Stimulated activated effector memory CD8-positive, alpha-beta T cell treated with anti-CD3 and anti-CD28 coated beads, Interleukin-12 subunit alpha, Interleukin-12 subunit beta, amount 100 ng/mL, for 72 hours (primary cell): ENCODE measurements at regions not wholly inside any gene's neighbourhood (a gene's known extent, or its start where the extent isn't known, plus 50 kb on each side); places are given as distances from the start of the nearest gene placed in this dataset.
"Not testable (repeated sequence)": the region's sequence is repeated elsewhere in the genome, so short reads cannot be mapped to it uniquely, and the experiment has no call there.

Experiments used
- ATAC-seq: fragments of 150-1000 bp; cut with Tn5 transposase; 2 replicates; pipeline ENCODE4 v1.10.0; 2021
- DNase-seq, 2 donors: peaks; one replicate each; pipeline ENCODE4 v3.0.0; 2021 to 2022; ENCODE audit warnings: low spot score in 2 of 2
- H3K27ac Mint-ChIP-seq: one replicate; pipeline ENCODE4 v1.8.0; 2022; ENCODE audit warnings: mild to moderate bottlenecking, mixed read lengths
- H3K36me3 Mint-ChIP-seq: one replicate; pipeline ENCODE4 v1.8.0; 2022; ENCODE audit warnings: mild to moderate bottlenecking, mixed read lengths
- H3K4me1 Mint-ChIP-seq: one replicate; pipeline ENCODE4 v1.8.0; 2022; ENCODE audit warnings: mixed read lengths
- H3K4me3 Mint-ChIP-seq: one replicate; pipeline ENCODE4 v1.8.0; 2022; ENCODE audit warnings: mild to moderate bottlenecking, mixed read lengths
- H3K9me3 Mint-ChIP-seq: one replicate; pipeline ENCODE4 v1.8.0; 2022; ENCODE audit warnings: mixed read lengths

GRCh38 chr16:76676356-76676755 lies 399.2 kb downstream of the CNTNAP4 start:
- Mint-ChIP-seq H3K9me3 (peaks cover 8% of the 10 kb centered on the region), H3K36me3 (no peaks in the 10 kb centered on the region), H3K4me3 (no peak overlapping the region), H3K4me1 (no peaks in the 10 kb centered on the region), H3K27ac (no peak overlapping the region)
- ATAC-seq (no peak), DNase-seq (no peak)

GRCh38 chr16:76681296-76681695 lies 404.1 kb downstream of the CNTNAP4 start:
- H3K36me3 Mint-ChIP-seq, result no peaks in the 10 kb centered on the region
- H3K27ac Mint-ChIP-seq, result no peak overlapping the region
- DNase-seq (no peak), ATAC-seq (no peak)
- no peak overlapping the region for H3K4me3 Mint-ChIP-seq
- no peaks in the 10 kb centered on the region for H3K4me1 Mint-ChIP-seq
- H3K9me3 Mint-ChIP-seq, result peaks cover 14% of the 10 kb centered on the region

DNA sequence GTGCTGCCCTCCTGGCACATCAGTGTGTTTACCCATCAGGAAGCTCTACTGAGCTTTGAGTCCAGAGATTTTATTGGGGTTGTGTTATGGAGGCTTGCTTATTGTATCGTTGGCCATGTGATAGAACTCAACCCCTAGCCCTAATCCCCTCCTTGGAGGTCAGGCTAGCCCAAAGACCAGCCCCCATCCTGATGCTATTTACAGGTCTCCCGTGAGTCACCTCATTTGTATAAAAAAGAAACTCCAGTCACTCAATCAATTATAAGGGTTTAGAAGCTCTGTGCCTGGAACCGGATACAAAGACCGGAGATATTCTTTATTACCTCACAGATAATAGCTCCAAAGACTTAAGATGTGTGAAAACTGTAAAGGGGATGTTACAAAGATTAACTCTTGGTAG lies 405.9 kb downstream of the CNTNAP4 start:
- H3K4me1 Mint-ChIP-seq, result no peaks in the 10 kb centered on the region
- H3K9me3 Mint-ChIP-seq, result peaks cover 20% of the 10 kb centered on the region
- H3K4me3 Mint-ChIP-seq, result no peak overlapping the region
- no peaks in the 10 kb centered on the region for H3K36me3 Mint-ChIP-seq
- ATAC-seq, result no peak
- no peak overlapping the region for H3K27ac Mint-ChIP-seq
- no peak for DNase-seq

DNA sequence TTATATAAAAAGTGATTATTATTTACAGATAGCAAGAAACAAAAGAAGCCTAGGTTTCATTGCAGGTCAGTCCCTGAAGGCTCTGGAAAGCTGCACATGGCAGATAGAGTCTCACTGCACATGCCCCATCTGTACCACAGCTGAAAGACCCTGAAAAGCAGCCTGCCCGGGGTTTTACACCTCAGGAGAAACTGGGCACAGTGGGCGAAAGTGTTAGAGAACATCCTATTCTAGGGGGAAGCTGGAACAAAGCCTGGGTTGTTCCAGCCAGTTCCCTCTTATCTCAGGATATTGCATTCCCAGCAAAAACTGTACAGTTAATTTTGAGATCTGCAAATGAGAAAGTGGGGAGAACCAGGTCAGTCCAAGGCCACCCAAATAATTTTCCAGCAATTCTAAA lies 419.7 kb downstream of the CNTNAP4 start:
- H3K36me3 Mint-ChIP-seq, result no peaks in the 10 kb centered on the region

GRCh38 chr16:76705892-76706291 lies 428.7 kb downstream of the CNTNAP4 start:
- peaks cover 6% of the 10 kb centered on the region for H3K9me3 Mint-ChIP-seq
- ATAC-seq, result no peak

More for the DNA sequence above, 419.7 kb downstream of the CNTNAP4 start:
- ATAC-seq, result no peak
- peaks cover 14% of the 10 kb centered on the region for H3K9me3 Mint-ChIP-seq
- no peak overlapping the region for H3K4me3 Mint-ChIP-seq
- H3K27ac Mint-ChIP-seq, result no peak overlapping the region
- DNase-seq, result no peak
- H3K4me1 Mint-ChIP-seq, result no peaks in the 10 kb centered on the region

GRCh38 chr16:76713191-76713590 lies 436.0 kb downstream of the CNTNAP4 start:
- Mint-ChIP-seq H3K4me3 (no peak overlapping the region), H3K4me1 (no peaks in the 10 kb centered on the region), H3K9me3 (peaks cover 14% of the 10 kb centered on the region), H3K27ac (no peak overlapping the region), H3K36me3 (no peaks in the 10 kb centered on the region)
- no peak for ATAC-seq
- DNase-seq, result no peak

More at GRCh38 chr16:76705892-76706291, 428.7 kb downstream of the CNTNAP4 start:
- no peak for DNase-seq
- H3K27ac Mint-ChIP-seq, result no peak overlapping the region
- no peaks in the 10 kb centered on the region for H3K4me1 Mint-ChIP-seq
- no peak overlapping the region for H3K4me3 Mint-ChIP-seq
- H3K36me3 Mint-ChIP-seq, result no peaks in the 10 kb centered on the region

DNA sequence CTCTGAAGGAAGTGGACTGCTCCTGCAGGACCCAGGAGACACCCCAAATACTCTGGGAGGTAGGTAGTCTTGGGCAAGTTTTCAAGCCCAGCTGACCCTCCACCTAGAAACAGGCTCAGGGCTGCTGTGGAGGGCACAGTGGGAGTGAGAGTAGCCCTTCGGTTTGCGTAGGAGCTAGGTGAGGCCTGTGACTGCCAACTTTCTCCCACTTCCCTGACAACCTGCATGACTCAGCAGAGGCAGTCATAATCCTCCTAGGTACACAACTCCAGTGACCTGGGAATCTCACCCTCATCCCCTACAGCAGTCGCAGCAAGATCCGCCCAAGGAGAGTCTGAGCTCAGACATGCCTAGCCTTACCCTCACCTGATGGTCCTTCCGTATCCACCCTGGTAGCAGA lies 439.1 kb downstream of the CNTNAP4 start:
- H3K4me3 Mint-ChIP-seq, DNase-seq, H3K36me3 Mint-ChIP-seq, H3K27ac Mint-ChIP-seq, H3K4me1 Mint-ChIP-seq, ATAC-seq: not testable (repeated sequence)
- H3K9me3 Mint-ChIP-seq, result peaks cover 15% of the 10 kb centered on the region

- ATAC-seq, result no peak
- Mint-ChIP-seq H3K27ac (no peak overlapping the region), H3K36me3 (no peaks in the 10 kb centered on the region), H3K9me3 (peaks cover 14% of the 10 kb centered on the region), H3K4me3 (no peak overlapping the region), H3K4me1 (no peaks in the 10 kb centered on the region)
- DNase-seq, result no peak
Observed at GRCh38 chr16:76724181-76724580, 447.0 kb downstream of the CNTNAP4 start.

DNA sequence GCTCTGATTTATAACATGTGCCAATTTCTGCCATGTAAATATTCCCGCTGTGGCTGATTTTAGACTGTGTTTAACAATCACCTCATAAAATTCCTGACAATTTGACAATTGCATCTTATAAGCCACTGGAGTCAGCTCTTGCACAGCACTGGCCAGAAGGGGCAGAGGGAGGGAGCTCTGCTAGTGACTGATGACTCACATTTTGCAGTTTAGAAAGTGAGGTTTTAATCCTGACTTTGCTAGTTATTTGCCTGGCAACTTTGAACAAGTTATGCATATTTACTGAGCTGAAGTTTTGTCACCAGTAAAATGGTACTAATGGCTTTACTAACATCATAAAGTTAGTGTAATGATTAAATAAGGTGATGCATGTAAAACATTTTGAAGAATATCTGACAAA lies 452.3 kb downstream of the CNTNAP4 start:
- no peaks in the 10 kb centered on the region for H3K4me1 Mint-ChIP-seq
- no peak for ATAC-seq
- H3K9me3 Mint-ChIP-seq, result peaks cover 18% of the 10 kb centered on the region
- H3K4me3 Mint-ChIP-seq, result no peak overlapping the region
- no peaks in the 10 kb centered on the region for H3K36me3 Mint-ChIP-seq
- no peak overlapping the region for H3K27ac Mint-ChIP-seq
- DNase-seq, result no peak

GRCh38 chr16:76732894-76733293 lies 455.7 kb downstream of the CNTNAP4 start:
- Mint-ChIP-seq H3K36me3 (no peaks in the 10 kb centered on the region), H3K27ac (no peak overlapping the region), H3K9me3 (peaks cover 12% of the 10 kb centered on the region), H3K4me1 (no peaks in the 10 kb centered on the region), H3K4me3 (no peak overlapping the region)
- ATAC-seq, result no peak
- DNase-seq, result no peak

DNA sequence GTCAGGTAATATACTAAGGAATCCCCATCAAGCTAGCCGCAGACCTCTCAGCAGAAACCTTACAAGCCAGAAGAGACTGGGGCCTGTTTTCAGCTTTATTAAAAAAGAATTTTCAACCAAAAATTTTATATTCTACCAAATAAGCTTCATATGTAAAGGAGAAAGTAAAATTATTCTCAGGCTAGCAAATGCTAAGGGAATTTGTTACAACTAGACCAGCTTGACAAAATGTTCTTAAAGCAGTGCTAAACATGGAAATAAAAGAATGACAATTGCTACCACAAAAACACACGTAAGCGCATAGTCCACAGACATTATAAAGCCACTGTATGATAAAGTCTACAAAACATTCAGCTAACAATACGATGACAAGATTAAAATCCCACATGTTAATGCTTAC lies 449.4 kb upstream of the MON1B start:
- DNase-seq (no peak), ATAC-seq (no peak)
- Mint-ChIP-seq H3K4me3 (no peak overlapping the region), H3K36me3 (no peaks in the 10 kb centered on the region), H3K4me1 (no peaks in the 10 kb centered on the region), H3K9me3 (peaks cover 18% of the 10 kb centered on the region), H3K27ac (no peak overlapping the region)

DNA sequence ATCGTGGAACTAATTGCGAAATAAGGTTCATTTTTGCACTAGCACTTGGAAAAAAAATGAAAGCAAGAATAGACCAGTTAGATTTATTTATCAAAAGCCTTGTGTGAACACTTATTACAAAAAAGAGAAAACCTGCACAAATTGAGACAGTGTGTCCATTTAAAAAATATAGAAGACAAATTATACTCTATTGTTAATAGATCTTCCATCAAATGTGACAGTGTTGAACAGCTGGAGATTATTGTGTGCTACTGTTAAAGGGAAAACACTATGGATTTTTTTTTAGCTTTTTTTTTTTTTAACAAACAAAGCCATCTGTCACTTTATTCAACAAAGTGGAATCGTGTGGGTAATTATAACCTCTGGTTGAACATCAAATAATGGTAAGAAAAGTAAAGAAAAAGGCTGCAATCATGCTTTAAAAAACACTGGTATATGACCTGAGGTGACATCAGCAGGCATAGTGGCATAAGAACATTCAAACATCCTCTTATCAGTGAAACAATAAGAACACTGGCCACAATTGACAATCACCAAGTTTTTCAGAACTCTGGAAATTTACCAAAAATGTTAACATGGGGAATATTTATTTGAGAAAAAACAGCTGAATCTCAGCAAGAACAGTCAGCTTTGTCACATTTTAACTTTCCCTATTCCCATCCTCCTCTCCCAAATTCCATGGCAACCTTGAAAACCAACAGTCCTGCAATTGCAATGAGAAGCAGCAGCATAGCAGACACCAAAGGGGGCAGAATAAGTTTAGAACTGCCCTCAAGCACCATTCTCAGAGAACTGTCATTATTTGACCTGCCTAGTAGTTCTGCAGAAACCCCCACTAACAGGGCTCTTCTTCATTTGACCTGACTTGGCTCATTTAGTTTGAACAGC lies 442.3 kb upstream of the MON1B start:
- Mint-ChIP-seq H3K4me3 (no peak overlapping the region), H3K27ac (no peak overlapping the region), H3K9me3 (peaks cover 6% of the 10 kb centered on the region), H3K36me3 (no peaks in the 10 kb centered on the region), H3K4me1 (no peaks in the 10 kb centered on the region)
- ATAC-seq (no peak), DNase-seq (no peak)

DNA sequence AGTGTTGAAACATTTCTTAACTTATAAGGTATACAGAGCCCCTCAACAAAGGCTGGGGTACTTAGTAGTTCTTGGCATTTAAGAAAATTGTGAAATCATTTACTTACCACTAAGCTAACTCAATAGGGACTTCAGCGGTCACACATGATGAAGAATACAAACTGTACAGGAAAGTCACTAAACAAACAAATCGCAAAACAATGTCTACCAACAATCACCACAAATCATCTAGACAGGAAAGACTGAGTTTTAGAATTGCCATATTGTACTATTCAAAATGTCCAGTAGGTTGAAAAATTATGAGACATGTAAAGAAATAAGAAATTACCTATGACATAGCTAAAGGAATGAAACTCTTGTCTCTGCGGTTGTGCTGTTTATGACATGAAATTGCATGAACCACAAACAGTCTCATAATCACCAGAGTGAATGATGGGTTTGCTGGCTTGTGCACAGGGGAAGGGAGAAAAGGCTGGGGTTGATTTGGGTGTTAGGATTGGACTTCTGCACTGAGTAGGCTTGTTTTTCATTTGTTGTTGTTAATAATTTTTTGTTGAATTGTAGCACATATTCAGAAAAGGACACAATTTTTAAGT lies 441.1 kb upstream of the MON1B start:
- no peaks in the 10 kb centered on the region for H3K36me3 Mint-ChIP-seq
- DNase-seq, result no peak
- no peaks in the 10 kb centered on the region for H3K4me1 Mint-ChIP-seq
- no peak overlapping the region for H3K4me3 Mint-ChIP-seq
- no peak overlapping the region for H3K27ac Mint-ChIP-seq
- peaks cover 6% of the 10 kb centered on the region for H3K9me3 Mint-ChIP-seq
- ATAC-seq, result no peak

DNA sequence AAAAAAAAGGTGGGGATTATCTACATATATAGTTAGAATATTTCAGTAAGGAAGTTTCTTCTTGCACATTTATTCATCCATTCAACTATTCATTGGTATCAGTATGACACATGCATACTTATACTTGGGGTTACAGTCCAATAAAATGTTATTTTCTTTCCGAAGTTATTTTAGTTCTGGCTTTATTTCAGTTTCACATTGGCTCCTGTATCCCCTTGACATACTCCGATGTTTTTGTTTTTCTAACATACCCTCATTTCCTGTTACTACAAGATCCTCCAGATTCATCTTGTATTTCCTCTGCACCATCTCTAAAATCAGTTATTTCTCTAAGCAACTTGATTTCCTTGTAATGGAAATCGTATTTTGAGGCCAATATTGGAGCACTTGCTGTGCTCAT lies 435.5 kb upstream of the MON1B start:
- H3K9me3 Mint-ChIP-seq, result peaks cover 7% of the 10 kb centered on the region
- no peaks in the 10 kb centered on the region for H3K4me1 Mint-ChIP-seq

DNA sequence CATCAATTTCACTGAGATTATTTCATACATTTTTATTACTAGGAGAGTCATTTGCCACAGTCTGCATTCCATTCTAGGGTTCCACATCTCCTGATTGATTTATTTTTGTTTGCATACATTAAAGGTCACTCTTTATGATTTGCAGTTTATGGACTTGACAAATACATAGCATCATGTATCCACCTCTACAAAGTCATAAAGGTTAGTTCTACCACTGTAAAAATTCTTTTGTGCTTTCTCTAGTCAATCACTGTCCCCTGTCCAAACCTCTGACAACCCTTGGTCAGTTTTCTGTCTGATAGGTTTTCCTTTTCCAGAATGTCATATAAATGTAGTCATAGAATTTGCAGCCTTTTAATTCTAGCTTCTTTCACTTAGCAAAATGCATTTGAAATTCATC lies 434.6 kb upstream of the MON1B start:
- Mint-ChIP-seq H3K36me3 (no peaks in the 10 kb centered on the region), H3K27ac (no peak overlapping the region), H3K4me1 (no peaks in the 10 kb centered on the region), H3K9me3 (peaks cover 11% of the 10 kb centered on the region), H3K4me3 (no peak overlapping the region)
- ATAC-seq, result no peak
- no peak for DNase-seq

More for the DNA sequence above, 435.5 kb upstream of the MON1B start:
- DNase-seq (no peak), ATAC-seq (no peak)
- no peak overlapping the region for H3K27ac Mint-ChIP-seq
- no peak overlapping the region for H3K4me3 Mint-ChIP-seq
- H3K36me3 Mint-ChIP-seq, result no peaks in the 10 kb centered on the region

DNA sequence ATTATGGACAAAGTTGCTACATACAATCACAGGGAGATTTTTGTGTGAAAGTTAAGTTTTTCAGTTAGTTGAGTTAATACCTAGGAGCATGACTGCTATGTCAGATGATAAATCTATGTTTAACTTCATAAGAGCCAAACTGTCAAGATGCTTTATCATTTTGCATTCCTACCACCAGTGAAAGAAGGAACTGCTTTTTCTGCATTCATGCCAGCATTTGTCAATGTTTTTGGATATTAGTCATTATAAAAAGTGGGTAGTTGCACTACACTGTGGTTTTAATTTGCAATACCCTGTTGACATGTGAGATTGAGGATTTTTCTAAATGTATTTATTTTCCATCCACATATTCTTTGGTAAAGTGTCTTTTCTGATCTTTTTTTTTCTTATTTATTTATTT lies 434.0 kb upstream of the MON1B start:
- DNase-seq (no peak), ATAC-seq (no peak)
- Mint-ChIP-seq H3K4me3 (no peak overlapping the region), H3K36me3 (no peaks in the 10 kb centered on the region), H3K27ac (no peak overlapping the region), H3K9me3 (peaks cover 11% of the 10 kb centered on the region), H3K4me1 (no peaks in the 10 kb centered on the region)
